ENCODE measurements at regions not wholly inside any gene's neighbourhood (a gene's known extent, or its start where the extent isn't known, plus 50 kb on each side); places are given as distances from the start of the nearest gene placed in this dataset.

DNA sequence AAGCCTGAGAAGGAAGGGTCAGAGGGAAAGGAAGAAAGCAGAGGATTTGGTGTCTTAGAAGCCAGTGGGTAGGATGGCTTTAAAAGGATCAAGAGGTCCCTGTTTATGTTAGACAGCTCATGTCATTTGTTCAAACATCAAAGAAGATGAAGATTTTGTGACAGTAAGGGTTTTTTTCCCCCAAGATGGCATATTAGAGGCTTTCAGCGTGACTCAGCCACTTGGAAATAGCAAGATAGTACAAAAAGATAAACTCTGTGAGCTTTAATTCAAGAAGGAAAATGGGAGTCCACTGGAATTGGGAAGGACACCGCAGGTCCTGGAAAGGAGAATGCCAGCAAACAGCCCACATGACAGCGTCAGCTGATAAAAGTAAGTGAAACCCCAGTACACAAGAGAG, 467.1 kb upstream of the THBS1 start:
- H3K4me3 ChIP-seq (ENCODE audit: low read length) = no peak overlapping the region
- no peak for TF ChIP-seq ZNF274 (IDR thresholded peaks at IDR 0.05; ENCODE audit: low read depth, low read length)

DNA sequence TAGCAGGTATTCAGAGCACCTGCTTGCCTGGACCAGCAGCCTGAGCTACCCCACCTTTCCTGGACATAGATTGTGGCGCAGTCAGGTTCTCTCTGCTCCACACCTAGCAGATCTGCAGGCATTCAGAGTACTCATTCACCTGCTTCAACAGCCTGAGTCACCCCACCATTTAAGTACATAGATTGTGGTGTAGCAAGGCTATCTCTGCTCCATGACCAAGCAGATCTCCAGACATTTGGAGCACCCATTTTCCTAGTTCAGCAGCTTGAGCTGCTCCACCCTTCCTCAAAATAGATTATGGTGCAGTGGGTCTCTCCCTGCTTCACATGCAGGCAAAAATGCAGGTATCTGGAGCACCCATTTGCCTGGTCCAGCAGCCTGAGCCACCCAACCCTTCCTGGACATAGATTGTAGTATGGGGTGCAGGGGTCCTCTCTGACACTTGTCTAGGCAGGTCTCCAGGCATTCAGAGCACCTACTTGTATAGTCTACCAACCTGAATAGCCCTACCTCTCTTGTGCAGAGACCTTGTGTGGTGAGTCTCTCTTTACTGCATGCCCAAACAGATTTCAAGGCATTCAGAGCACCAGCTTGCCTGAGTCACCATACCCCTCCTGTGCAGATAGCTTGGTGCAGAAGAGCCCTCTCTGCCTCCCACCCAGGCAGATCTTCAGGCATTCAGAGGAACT, 466.0 kb upstream of the THBS1 start:
- H3K4me3 ChIP-seq (ENCODE audit: low read length) = no peak overlapping the region
- no peak for TF ChIP-seq ZNF274 (IDR thresholded peaks at IDR 0.05; ENCODE audit: low read depth, low read length)

DNA sequence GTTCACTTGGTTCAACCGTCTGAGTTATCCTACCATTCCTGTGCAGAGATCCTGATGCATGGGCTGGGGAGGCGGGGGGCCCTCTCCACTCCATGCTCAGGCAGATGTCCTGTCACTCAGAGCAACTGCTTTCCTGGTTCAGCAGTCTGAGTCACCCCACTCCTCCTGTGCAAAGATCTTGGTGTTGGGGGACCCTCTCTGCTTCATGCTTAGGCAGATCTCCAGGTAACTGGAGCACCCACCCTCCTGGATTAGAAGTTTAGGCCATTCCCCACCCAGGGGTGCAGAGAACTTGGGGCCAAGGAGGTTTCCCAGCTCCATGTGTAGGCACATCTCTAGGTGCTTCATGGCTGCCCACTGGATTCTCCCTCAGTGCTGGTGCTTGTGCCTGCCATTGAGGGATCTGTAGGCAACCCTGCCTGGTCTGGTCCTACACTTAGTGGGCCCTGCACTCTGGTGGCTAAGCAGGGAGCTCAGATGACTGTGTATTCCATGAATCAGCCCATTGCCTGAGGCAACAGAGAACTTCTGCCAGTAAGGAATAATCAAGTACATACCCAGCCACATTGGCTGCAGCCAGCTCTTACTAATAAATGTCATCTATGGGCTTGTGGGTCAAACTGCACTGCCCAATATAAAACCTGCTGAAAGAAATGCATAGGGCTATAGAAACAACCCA, 465.4 kb upstream of the THBS1 start:
- no peak overlapping the region for H3K4me3 ChIP-seq (ENCODE audit: low read length)
- no peak for TF ChIP-seq ZNF274 (IDR thresholded peaks at IDR 0.05; ENCODE audit: low read depth, low read length)

DNA sequence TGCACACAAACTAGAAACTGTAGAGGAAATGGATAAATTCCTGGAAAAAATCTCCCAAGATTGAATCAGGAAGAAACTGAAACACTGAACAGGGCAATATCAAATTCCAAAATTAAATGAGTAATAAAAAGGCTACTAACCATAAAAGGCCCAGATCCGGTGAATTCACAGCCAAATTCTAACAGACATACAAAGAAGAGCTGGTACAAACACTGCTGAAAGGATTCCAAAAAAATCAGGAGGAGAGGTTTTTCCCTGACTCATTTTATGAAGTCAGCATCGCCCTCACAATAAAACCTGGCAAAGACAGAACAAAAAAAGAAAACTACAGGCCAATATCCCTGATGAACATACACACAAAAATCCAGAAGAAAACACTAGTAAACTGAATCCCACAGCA, 462.4 kb upstream of the THBS1 start:
- no peak for TF ChIP-seq ZNF274 (IDR thresholded peaks at IDR 0.05; ENCODE audit: low read depth, low read length)
- no peak overlapping the region for H3K4me3 ChIP-seq (ENCODE audit: low read length)

DNA sequence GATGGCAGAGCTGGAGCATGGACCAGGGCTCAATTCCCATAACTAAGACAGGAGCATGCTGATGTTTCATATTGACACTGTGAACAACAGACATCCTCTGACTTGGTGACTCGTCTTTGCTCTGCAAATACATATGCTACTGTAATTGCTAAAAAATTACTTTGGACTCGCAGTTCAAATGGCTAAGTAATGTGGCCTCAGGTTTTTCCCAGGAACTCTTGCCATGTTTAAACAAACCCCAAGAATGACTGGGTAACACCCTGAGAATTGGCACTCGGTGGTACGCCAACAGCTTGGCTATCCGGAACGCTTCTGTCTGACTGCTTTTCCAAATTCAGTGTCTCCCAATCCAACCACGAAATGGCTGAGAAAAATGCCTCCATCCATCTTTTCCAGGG, 456.7 kb upstream of the THBS1 start:
- H3K4me3 ChIP-seq (ENCODE audit: low read length) = no peak overlapping the region
- TF ChIP-seq ZNF274 (IDR thresholded peaks at IDR 0.05; ENCODE audit: low read depth, low read length) = no peak

DNA sequence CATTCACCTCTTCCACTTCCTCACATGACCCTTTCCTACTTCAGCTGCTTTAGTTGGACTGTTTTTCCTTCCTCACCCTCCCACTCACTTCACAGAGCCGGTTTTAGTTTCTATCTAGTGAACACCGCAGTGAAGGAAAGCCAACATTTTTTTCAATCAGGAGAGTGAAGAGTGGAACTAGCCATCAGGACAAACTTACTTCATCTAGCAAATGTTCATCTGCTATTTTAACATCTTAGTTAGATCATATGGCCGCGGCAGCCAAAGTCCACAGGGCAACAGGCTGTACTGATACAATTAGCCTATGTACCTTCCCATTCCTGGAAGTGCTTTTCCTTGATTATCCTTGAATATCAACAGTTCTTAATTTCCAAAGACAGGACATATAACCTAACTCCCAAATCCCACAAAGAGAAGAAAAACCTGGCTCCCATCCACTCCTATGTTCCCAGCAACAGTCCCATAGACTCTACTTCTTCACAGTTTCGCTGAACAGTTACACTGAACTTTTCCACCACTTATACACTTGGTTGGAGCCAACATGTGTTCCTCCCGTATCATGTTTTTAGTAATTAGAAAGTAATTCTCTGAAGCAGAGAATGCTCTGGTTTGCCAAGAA, 456.2 kb upstream of the THBS1 start:
- H3K4me3 ChIP-seq (ENCODE audit: low read length) = no peak overlapping the region
- TF ChIP-seq ZNF274 (IDR thresholded peaks at IDR 0.05; ENCODE audit: low read depth, low read length) = no peak

DNA sequence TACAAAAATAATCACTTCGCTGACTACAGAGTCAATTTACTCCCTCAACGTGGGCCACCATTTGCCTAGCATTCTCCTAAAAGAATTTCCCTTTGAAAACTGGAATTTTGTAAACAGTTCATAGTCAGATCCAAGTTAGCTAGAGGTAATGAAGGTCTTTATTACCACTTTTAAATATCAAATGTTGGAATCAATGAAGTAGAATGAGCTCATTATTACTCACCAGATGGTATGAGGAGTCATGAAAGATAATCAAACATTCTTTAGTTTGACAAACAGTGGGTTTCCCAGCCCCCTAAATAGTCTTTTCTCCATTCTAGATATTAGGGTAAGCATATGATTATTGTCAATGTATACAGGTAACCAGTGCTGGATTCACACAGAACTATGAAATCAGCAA, 455.7 kb upstream of the THBS1 start:
- TF ChIP-seq ZNF274 (IDR thresholded peaks at IDR 0.05; ENCODE audit: low read depth, low read length) = no peak
- H3K4me3 ChIP-seq (ENCODE audit: low read length) = no peak overlapping the region

DNA sequence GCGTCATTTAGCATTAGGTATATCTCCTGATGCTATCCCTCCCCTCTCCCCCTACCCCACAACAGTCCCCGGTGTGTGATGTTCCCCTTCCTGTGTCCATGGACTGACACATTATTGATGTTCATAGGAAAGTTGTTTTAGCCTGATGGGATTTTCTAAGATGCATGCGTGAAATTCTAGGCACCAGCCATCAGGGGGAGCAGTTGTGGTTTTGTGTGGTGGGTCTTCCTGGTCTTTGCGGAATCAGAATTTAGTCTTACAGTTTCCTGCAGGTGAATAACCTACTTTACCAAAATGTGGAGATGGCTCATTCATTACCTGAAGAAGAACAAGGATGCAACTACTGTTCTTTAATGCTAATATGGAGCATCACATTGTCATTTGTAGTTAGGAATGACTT, 455.0 kb upstream of the THBS1 start:
- no peak for TF ChIP-seq ZNF274 (IDR thresholded peaks at IDR 0.05; ENCODE audit: low read depth, low read length)
- H3K4me3 ChIP-seq (ENCODE audit: low read length) = no peak overlapping the region

DNA sequence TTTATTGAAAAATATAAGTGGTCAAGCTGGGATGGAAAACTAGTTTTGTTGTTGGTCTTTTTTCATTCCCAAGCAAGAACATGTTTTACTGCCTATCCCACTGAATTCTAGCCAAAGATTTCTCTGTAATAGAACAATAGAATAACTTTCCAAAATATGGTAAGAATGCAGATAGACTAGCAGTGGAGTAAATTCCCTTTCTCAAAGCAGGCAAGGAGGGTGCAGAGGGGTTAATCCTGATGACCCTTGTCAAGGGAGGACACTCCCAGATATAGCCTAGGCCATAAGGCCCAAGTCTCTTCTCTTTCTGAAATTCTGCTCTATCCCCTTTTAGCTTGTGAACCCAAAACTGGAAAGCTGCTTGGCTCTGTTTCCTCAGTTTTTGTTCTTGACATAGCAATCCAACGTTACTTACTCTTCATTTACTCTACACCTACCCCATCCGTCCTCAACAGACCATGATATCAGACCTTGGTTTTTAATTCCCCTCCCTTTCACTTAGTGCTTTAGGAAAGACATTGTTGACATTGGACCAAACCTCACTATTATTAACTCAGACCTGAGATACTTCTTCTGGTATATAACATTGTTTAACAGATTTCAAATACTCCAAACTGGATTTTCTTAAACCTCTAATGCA, 453.6 kb upstream of the THBS1 start:
- H3K4me3 ChIP-seq (ENCODE audit: low read length) = no peak overlapping the region
- no peak for TF ChIP-seq ZNF274 (IDR thresholded peaks at IDR 0.05; ENCODE audit: low read depth, low read length)

DNA sequence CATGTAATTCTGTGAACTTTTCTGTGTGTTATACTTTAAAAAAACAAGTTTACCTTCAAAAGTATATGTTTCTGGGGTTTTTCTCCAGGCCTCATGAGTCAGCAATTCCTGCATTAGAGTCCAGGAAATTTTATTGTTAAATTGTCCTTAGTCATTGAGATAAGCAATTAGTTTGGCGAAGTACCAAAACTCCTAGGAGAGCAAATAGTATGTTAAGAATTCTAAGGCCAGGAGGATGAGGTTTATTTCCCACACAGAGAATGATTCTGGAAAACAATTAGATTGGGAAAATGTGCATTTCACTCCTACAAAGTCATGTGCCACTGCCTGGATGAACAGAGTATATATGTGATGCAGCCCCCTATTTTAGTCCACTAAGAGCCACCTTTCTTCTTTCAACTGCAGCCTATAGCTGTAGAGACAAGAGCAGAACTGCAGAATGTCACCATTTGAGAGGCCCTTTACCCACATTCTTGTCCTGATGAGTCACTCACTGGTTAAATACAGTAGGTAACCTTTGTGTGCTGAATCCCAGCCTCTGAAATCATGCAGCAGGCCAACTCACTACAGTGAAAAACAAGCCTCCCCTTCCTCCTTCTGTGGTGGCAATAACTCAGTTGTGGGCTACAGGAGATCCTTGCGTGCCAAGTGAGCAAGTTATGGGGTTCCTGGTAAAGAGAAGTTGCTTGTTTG, 452.8 kb upstream of the THBS1 start:
- TF ChIP-seq ZNF274 (IDR thresholded peaks at IDR 0.05; ENCODE audit: low read depth, low read length) = no peak

DNA sequence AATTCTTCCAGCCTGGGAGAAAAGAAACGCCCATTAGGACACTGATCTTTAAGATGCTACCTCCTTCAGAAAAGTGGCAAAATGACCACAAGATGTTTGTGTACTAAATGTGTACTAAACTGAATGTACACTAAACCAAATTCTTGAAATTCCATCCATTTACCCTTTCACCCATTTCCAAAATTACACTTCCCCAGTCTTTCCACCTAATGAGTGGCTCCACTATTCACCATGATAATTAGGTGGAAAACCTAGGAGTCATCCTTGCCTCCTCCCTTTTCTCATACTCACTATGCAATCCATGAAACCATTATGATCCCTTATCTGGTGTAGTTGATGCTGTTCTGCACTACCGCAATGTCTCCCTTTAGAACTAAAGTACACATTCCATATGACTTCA, 452.1 kb upstream of the THBS1 start:
- no peak for TF ChIP-seq ZNF274 (IDR thresholded peaks at IDR 0.05; ENCODE audit: low read depth, low read length)
- no peak overlapping the region for H3K4me3 ChIP-seq (ENCODE audit: low read length)

More for the DNA sequence above, 452.8 kb upstream of the THBS1 start:
- H3K4me3 ChIP-seq (ENCODE audit: low read length) = no peak overlapping the region

DNA sequence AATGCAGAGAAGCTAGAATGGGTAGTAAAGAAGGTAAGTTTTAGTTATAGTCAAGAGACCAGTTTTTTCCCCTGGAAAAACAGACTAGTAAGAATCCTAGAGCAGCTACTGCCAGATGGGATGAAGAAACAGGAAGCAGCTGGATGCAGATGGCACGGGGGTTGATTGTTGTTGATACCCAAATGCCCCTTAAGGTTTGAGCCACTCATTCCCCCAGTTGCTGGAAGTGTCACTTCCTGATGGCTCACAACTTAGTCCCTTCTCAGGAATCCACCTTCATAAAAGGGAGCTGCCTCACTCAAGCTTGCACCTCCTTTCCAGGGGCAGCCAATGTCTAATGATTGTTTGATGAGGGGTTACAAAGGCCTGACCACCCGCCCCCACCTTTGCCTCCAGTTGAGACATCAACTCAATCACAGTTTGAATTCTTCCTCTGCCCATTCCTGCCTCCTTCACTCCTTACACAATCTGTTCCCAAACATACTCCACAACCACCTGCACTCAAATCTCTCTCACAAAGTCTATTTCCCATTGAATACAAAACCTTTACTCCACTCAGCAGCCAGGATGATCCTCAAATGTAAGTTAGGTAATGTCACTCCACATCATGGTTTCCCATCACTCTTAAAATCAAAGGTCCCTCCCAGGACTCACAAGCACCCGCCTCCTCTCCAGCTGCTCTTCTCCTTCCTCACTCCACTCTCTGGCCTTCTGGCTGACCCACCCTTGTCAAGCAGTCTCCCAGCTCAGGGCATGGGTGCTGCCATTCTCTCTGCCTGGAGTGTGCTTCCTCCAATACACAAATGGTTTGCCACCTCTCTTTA, 450.1 kb upstream of the THBS1 start:
- H3K4me3 ChIP-seq (ENCODE audit: low read length) = no peak overlapping the region
- no peak for TF ChIP-seq ZNF274 (IDR thresholded peaks at IDR 0.05; ENCODE audit: low read depth, low read length)

DNA sequence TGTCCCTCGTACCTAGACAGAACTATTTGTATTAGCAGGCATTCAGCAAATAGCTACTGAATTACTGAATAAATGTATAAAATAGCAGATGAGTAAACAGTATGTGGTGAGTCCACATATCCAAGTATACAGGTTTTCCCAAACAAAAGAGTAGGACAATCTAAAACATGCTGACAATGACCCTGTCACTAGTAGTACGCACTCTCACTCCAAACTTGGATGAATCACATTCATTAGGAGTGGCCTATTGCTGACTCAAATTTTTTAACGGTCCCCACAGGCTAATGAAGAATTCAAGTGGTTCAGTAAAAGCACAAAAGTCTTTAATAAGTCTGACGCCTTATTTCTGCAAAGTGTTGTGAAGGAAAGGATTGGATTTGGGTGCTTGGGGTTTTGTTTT, 449.3 kb upstream of the THBS1 start:
- no peak overlapping the region for H3K4me3 ChIP-seq (ENCODE audit: low read length)
- TF ChIP-seq ZNF274 (IDR thresholded peaks at IDR 0.05; ENCODE audit: low read depth, low read length) = no peak
